Neural cell (in vitro differentiated cells): ENCODE measurements at regions not wholly inside any gene's neighbourhood (a gene's known extent, or its start where the extent isn't known, plus 50 kb on each side); places are given as distances from the start of the nearest gene placed in this dataset.

ENCODE experiments used
- H2AFZ ChIP-seq: fragments of 200-600, 300-800 bp; sonication (generic), shearing (Covaris generic); 2 replicates; pipeline ENCODE4 v1.6.0; 2014; ENCODE audit warnings: low read depth, mild to moderate bottlenecking, antibody characterized with exemption, low read length, moderate library complexity
- H3F3A ChIP-seq: fragments of 200-600 bp; shearing (Covaris generic); 2 replicates; pipeline ENCODE4 v1.6.1; 2016; ENCODE audit warnings: mild to moderate bottlenecking, moderate library complexity, mixed read lengths, antibody characterized with exemption, low read length; ENCODE audit not compliant: insufficient read depth, poor library complexity, severe bottlenecking
- H3K27ac ChIP-seq: fragments of 200-600, 300-800 bp; sonication (generic), shearing (Covaris generic); 2 replicates; pipeline ENCODE4 v1.5.1; 2014; ENCODE audit warnings: mild to moderate bottlenecking, low read length, moderate library complexity
- H3K27me3 ChIP-seq: fragments of 300-800, 200-600 bp; sonication (generic), shearing (Covaris generic); 2 replicates; pipeline ENCODE4 v1.6.0; 2014; ENCODE audit warnings: mild to moderate bottlenecking, low read depth, low read length, moderate library complexity; ENCODE audit not compliant: insufficient read depth
- H3K36me3 ChIP-seq: fragments of 300-800, 200-600 bp; sonication (generic), shearing (Covaris generic); 2 replicates; pipeline ENCODE4 v1.5.1; 2014; ENCODE audit warnings: mild to moderate bottlenecking, antibody characterized with exemption, low read length, moderate library complexity; ENCODE audit not compliant: insufficient read depth
- H3K4me2 ChIP-seq: fragments of 300-800, 200-600 bp; sonication (generic), shearing (Covaris generic); 2 replicates; pipeline ENCODE4 v1.6.0; 2014; ENCODE audit warnings: mild to moderate bottlenecking, low read length
- H3K4me3 ChIP-seq: fragments of 300-800, 200-600 bp; sonication (generic), shearing (Covaris generic); 2 replicates; pipeline ENCODE4 v1.5.1; 2014; ENCODE audit warnings: mild to moderate bottlenecking, low read length, moderate library complexity
- H3K79me2 ChIP-seq: fragments of 200-600 bp; shearing (Covaris generic); replicated peaks from 2 replicates; pipeline ENCODE4 v1.6.0; 2014; ENCODE audit warnings: mild to moderate bottlenecking, low read length, moderate library complexity; ENCODE audit not compliant: insufficient read depth
- H3K9ac ChIP-seq: fragments of 300-800, 200-600 bp; sonication (generic), shearing (Covaris generic); 2 replicates; pipeline ENCODE4 v1.6.1; 2016; ENCODE audit warnings: mild to moderate bottlenecking, low read length, mixed read lengths
- H3K9me2 ChIP-seq: fragments of 200-600 bp; shearing (Covaris generic); 2 replicates; pipeline ENCODE4 v1.6.1; 2016; ENCODE audit warnings: mild to moderate bottlenecking, low read length, mixed read lengths; ENCODE audit not compliant: insufficient read depth
- H3K9me3 ChIP-seq: fragments of 200-600, 300-800 bp; sonication (generic), shearing (Covaris generic); 2 replicates; pipeline ENCODE4 v1.6.1; 2016; ENCODE audit warnings: mild to moderate bottlenecking, mixed run types, low read length, moderate library complexity, mixed read lengths
- H4K20me1 ChIP-seq: fragments of 200-600 bp; shearing (Covaris generic); 2 replicates; pipeline ENCODE4 v1.6.1; 2016; ENCODE audit warnings: mild to moderate bottlenecking, mixed run types; ENCODE audit not compliant: insufficient read depth
- CTCF ChIP-seq: fragments of 450-650 bp; IDR thresholded peaks from 2 replicates; pipeline ENCODE4 v1.5.1; 2014; ENCODE audit warnings: antibody characterized with exemption, mild to moderate bottlenecking, moderate library complexity; ENCODE audit not compliant: poor library complexity, severe bottlenecking
- EP300 ChIP-seq: fragments of 450-650 bp; conservative IDR thresholded peaks from 2 replicates; pipeline ENCODE4 v1.6.1; 2014; ENCODE audit warnings: antibody characterized with exemption, mild to moderate bottlenecking, moderate library complexity; ENCODE audit not compliant: poor library complexity, severe bottlenecking
- EZH2 ChIP-seq: fragments of 200-600, 300-800 bp; shearing (Covaris generic), sonication (generic); IDR thresholded peaks from 2 replicates; pipeline ENCODE4 v1.6.1; 2014; ENCODE audit warnings: antibody characterized with exemption, low read length, borderline replicate concordance, mild to moderate bottlenecking; ENCODE audit not compliant: insufficient read depth, poor library complexity, severe bottlenecking
- MXI1 ChIP-seq: fragments of 450-650 bp; conservative IDR thresholded peaks from 2 replicates; pipeline ENCODE4 v1.6.1; 2014; ENCODE audit warnings: antibody characterized with exemption, mild to moderate bottlenecking; ENCODE audit not compliant: poor library complexity, severe bottlenecking
- POLR2AphosphoS5 ChIP-seq: IDR thresholded peaks from 2 replicates; pipeline ENCODE4 v1.6.1; 2012
- RAD21 ChIP-seq: fragments of 450-650 bp; conservative IDR thresholded peaks from 2 replicates; pipeline ENCODE4 v1.6.1; 2014; ENCODE audit warnings: antibody characterized with exemption, mild to moderate bottlenecking, moderate library complexity
- REST ChIP-seq: IDR thresholded peaks from 2 replicates; pipeline ENCODE4 v1.6.1; 2012; ENCODE audit warnings: borderline replicate concordance
- SMC3 ChIP-seq: fragments of 450-650 bp; conservative IDR thresholded peaks from 2 replicates; pipeline ENCODE4 v1.6.1; 2014; ENCODE audit warnings: antibody characterized with exemption, mild to moderate bottlenecking, moderate library complexity; ENCODE audit not compliant: poor library complexity
- TAF1 ChIP-seq: IDR thresholded peaks from 2 replicates; pipeline ENCODE4 v1.6.1; 2012; ENCODE audit warnings: low read depth

GRCh38 chr17:68679882-68680281 is 78.7 kb upstream of the FAM20A start:
- Histone ChIP-seq H3K4me2 (no peak overlapping the region), H3K27me3 (no peaks in the 10 kb centered on the region), H3K4me3 (no peak overlapping the region), H3F3A (no peaks in the 10 kb centered on the region), H3K9me3 (no peaks in the 10 kb centered on the region), H3K27ac (no peak overlapping the region), H3K79me2 (no peaks in the 10 kb centered on the region), H3K9ac (no peak overlapping the region), H3K36me3 (no peaks in the 10 kb centered on the region), H4K20me1 (no peaks in the 10 kb centered on the region), H3K9me2 (no peaks in the 10 kb centered on the region), H2AFZ (no peak overlapping the region)
- TF ChIP-seq EZH2 (no peak), TAF1 (no peak), REST (no peak), MXI1 (no peak), POLR2AphosphoS5 (no peak), EP300 (no peak), RAD21 (no peak), CTCF (no peak), SMC3 (no peak)

- Histone ChIP-seq H3K27ac (no peak overlapping the region), H3K9ac (no peak overlapping the region), H3K36me3 (no peaks in the 10 kb centered on the region), H3F3A (no peaks in the 10 kb centered on the region), H3K4me3 (no peak overlapping the region), H3K9me2 (no peaks in the 10 kb centered on the region), H2AFZ (no peak overlapping the region), H3K9me3 (no peaks in the 10 kb centered on the region), H3K27me3 (no peaks in the 10 kb centered on the region), H4K20me1 (no peaks in the 10 kb centered on the region), H3K4me2 (no peak overlapping the region), H3K79me2 (no peaks in the 10 kb centered on the region)
- no peak for TF ChIP-seq EP300
- no peak for TF ChIP-seq RAD21
- TF ChIP-seq EZH2, result no peak
- no peak for TF ChIP-seq MXI1
- TF ChIP-seq POLR2AphosphoS5, result no peak
- no peak for TF ChIP-seq TAF1
- no peak for TF ChIP-seq CTCF
- TF ChIP-seq REST, result no peak
- no peak for TF ChIP-seq SMC3
Observed at GRCh38 chr17:68676856-68677255, 75.7 kb upstream of the FAM20A start.
